ENCODE measurements at regions not wholly inside any gene's neighbourhood (a gene's known extent, or its start where the extent isn't known, plus 50 kb on each side); places are given as distances from the start of the nearest gene placed in this dataset.

DNA sequence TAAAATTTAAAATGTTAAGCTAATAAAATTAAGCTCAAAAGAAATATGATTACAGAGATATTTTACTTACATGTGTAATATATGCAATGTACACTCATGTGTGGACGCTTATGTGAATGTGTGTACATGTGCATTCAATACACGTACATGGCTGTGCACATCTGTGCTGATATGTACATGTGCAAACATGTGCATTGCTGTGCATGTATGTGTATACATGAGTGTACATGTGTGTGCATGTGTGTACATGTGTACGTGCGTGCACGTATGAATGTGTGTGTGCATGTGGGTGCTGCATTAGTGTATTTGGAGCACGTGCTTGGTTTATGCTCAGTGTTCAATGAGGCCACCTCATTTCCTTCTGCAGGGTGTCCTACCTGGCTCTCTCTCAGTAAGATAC, 88.2 kb upstream of the TMEM18 start:
- no peak for DNase-seq (ENCODE audit: low read depth in 4 of 4, low spot score in 3 of 4)

- DNase-seq (ENCODE audit: low read depth in 4 of 4, low spot score in 3 of 4), result no peak
Measured at GRCh38 chr2:763766-764525, 86.7 kb upstream of the TMEM18 start.

DNA sequence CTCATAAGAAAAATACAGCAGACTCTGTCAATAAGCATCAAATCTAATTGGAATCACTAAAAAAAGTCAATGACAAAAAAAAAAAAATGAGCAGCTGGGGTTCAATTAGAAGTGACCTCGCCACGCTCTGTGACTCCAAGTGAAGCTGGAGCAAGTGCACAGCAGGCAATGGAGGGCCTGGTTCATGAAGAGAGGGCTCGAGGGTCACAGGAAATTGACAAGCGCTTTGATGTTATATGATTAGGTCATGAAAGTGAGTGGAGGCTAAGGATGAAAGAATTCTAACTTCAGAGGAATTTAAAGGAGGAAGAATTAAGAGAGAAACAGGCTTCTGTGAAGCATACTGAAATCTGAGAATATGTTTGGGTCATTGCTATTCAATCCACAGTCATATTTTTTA, 85.4 kb upstream of the TMEM18 start:
- no peak for DNase-seq (ENCODE audit: low read depth in 4 of 4, low spot score in 3 of 4)

GRCh38 chr2:761384-761783, 84.2 kb upstream of the TMEM18 start:
- no peak for DNase-seq (ENCODE audit: low read depth in 4 of 4, low spot score in 3 of 4)

GRCh38 chr2:760001-760400, 82.8 kb upstream of the TMEM18 start:
- DNase-seq (ENCODE audit: low read depth in 4 of 4, low spot score in 3 of 4), result no peak

DNA sequence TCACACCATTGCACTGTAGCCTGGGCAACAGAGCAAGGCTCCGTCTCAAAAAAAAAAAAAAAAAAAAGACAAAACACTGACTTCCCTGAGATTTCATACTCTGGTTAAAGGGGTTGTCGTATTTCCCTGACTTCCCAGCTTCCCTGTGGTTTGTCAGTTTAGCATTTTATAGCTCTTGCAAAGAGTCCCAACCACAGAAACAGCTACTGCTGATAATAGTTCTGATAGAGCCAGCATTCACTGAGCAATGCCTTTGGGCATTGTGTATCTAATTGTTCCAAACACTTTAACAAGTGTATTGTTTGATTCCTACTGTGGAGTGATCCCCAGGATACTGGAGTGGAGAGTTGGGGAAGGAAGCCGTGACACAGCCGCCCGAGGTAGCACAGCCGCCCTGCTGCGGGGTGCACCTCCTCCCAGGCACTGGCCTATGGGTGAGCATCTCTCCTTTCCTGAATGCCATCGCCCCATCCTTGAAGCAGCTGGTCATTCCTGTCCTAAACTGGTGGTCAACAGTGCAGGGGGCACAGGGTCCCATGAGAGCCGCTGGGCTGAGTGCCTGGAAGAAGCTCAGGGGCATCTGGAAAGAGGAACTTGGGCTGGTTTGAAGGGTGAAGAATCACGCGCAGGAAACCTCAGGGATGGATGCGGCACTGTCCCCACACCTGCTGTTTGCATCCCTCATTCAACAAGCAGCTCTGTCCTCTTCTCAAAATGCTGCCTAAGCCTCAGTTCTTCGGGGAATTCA, 81.0 kb upstream of the TMEM18 start:
- DNase-seq (ENCODE audit: low read depth in 4 of 4, low spot score in 3 of 4), result no peak

DNA sequence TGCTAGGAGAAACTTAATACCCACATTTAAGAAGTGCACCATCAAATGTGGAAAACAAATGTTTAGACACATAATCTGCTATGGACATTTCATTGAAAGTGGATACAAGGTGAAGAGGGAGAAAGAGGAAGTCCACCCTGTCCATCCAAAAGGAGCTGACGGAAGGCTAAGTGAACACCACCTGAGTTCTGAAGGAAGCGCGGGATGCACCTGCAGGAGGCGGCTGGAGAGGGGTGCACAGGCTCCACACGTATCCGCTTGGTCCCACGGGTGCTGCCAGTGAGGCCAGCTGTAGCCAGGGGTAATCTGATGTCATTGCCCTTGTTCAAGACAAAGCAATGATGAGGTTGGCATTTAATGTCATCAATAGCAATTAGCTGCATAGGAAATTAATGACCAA, 75.9 kb upstream of the TMEM18 start:
- DNase-seq (ENCODE audit: low read depth in 4 of 4, low spot score in 3 of 4), result no peak

DNA sequence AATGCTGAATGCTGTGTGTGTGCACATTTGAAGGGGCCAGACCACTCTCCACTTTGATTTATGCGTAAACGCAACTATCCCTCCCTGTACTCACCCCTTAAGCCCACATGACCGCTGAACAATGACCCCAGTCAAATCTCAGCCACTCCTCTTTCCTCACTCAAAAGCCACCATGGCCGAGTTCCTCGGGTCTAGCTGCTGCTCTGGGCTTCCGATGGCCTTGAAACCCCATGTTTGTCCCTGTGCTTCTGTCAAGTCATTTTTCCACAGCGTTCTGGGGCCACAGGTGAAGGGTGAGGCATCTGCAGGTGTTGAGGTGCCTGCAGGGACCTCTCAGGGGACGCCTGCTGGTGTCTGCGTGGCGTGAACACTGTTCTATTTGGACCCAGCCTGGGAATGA, 74.3 kb upstream of the TMEM18 start:
- DNase-seq (ENCODE audit: low read depth in 4 of 4, low spot score in 3 of 4), result no peak

- DNase-seq (ENCODE audit: low read depth in 4 of 4, low spot score in 3 of 4), result no peak
Measured at GRCh38 chr2:750628-751027, 73.4 kb upstream of the TMEM18 start.

DNA sequence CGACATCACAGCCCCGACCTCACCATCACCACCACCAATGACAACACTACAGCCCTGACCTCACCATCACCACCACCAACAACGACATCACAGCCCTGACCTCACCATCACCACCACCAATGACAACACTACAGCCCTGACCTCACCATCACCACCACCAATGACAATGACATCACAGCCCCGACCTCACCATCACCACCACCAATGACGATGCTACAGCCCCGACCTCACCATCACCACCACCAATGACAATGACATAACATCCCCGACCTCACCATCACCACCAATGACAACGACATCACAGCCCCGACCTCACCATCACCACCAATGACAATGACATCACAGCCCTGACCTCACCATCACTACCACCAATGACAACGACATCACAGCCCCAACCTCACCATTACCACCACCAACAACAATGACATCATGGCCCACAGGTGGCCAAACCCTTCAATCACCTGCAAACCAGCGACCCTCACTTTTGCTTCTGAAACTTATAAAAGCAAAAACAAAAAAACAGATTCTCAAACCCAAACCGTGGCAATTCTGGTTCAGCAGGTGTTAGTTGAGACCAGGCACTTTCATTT, 70.7 kb upstream of the TMEM18 start:
- no peak for DNase-seq (ENCODE audit: low read depth in 4 of 4, low spot score in 3 of 4)

DNA sequence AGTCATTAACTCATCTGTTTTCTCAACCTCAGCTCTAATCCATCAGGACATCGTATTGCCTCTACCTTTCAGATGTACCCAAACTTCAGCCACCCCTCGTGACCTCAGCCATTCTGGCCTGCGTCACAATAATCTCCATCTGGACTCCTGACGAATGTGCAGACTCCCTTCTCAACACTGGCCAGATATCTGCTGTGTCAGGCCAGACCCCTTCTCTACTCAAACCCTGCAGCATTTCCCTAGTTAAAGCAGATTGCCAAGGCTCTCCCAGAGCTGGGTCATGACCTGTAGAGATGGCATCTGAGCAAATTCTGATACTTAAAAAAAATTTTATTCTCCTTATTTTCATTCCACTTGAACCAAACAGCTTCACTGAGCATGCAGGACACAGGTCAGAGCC, 69.5 kb upstream of the TMEM18 start:
- DNase-seq (ENCODE audit: low read depth in 4 of 4, low spot score in 3 of 4), result no peak

- DNase-seq (ENCODE audit: low read depth in 4 of 4, low spot score in 3 of 4), result no peak
Measured at GRCh38 chr2:744088-744487, 66.9 kb upstream of the TMEM18 start.

DNA sequence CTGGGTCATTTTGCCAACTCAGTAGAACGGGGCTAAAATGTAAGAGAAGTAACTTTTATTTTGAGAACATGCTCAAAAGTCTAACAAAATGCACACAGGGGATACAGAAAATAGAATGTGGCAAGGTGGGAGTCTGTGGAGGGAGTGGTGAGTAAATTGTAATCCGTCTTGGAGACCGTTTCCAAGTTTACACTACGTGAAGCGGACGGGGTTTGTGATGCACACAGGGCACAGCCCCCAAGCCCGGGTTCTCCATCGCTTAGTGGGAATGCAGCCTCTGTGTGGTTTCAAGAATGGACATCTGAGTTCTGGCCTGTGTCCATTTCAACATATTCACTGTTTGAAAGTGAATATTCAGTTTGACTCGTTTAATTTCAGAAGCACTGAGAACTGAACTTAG, 65.0 kb upstream of the TMEM18 start:
- no peak for DNase-seq (ENCODE audit: low read depth in 4 of 4, low spot score in 3 of 4)

GRCh38 chr2:741195-741496, 63.9 kb upstream of the TMEM18 start:
- no peak for DNase-seq (ENCODE audit: low read depth in 4 of 4, low spot score in 3 of 4)

GRCh38 chr2:740322-741194, 63.4 kb upstream of the TMEM18 start:
- peak; percentile 74 to 100 (median 86) for DNase-seq (ENCODE audit: low read depth in 4 of 4, low spot score in 3 of 4)

GRCh38 chr2:739864-740321, 62.7 kb upstream of the TMEM18 start:
- DNase-seq (ENCODE audit: low read depth in 4 of 4, low spot score in 3 of 4), result peak in 3 of 4 donors; percentile 41 to 97 (median 77)

DNA sequence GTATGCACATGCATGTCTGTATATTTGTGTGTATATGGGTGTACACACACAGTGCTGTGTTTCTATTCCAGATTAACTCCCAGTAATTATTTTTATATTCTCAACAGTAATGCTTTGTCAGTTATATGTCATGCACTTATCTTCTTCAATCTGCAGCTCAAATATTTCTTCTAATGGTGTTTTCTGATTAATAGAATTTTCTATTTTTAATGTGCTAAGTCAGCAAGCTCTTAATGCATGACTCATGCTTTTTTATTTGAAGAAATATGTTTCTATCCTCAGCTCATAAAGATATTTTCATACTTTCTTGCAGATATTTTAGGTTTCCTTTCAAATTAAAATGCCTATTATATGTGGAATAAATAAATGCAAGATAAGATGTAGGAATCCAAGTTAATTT, 59.7 kb upstream of the TMEM18 start:
- no peak for DNase-seq (ENCODE audit: low read depth in 4 of 4, low spot score in 3 of 4)

DNA sequence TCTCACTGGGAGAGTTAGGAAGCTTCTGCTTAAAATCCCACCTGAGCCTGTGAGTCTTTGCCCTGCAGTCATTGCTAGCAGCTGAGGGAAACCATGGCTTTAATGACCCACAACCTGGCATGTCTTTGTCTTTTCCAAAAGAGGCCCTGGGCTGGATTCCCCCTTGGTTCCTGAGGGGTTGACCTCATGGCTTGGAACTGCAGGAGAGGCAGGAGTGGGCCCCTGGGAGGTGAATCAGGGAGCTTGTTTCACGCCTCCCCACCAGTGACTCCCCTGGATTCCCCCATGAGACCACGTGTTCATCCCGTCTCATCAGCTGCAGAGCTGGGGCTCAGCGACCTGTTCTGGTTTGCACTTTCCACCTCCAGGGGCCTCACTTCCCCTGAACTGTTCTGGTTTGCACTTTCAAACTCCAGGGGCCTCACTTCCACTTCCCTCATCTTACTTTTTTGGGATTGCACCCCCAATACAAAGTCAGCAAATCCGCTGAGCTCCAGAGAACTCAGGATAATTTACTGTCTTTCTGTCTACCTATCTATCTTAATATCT, 58.5 kb upstream of the TMEM18 start:
- no peak for DNase-seq (ENCODE audit: low read depth in 4 of 4, low spot score in 3 of 4)

GRCh38 chr2:734496-734895, 57.3 kb upstream of the TMEM18 start:
- DNase-seq (ENCODE audit: low read depth in 4 of 4, low spot score in 3 of 4), result no peak

- DNase-seq (ENCODE audit: low read depth in 4 of 4, low spot score in 3 of 4), result no peak
Measured at GRCh38 chr2:733495-733894, 56.3 kb upstream of the TMEM18 start.

DNA sequence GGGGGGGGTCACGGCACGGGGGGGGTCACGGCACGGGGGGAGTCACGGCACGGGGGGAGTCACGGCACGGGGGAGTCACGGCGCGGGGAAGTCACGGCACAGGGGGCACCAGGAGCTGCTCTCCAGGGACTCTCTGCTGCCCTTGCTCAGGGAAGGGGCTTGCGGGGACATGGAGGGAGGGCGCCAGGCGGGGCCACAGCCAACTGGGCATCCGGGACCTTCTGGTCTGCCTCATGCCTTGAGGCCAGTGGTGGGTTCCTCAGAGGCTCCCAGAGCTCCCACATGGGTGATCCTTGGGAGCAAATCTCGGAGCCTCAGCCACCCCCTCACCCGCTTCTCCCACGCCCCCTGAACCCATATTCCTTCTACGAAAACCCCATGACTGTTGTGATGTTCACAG, 55.8 kb upstream of the TMEM18 start:
- DNase-seq (ENCODE audit: low read depth in 4 of 4, low spot score in 3 of 4), result no peak
